GM19395 (cell line): ENCODE measurements at regions not wholly inside any gene's neighbourhood (a gene's known extent, or its start where the extent isn't known, plus 50 kb on each side); places are given as distances from the start of the nearest gene placed in this dataset.
"Not testable (repeated sequence)": the region's sequence is repeated elsewhere in the genome, so short reads cannot be mapped to it uniquely, and the experiment has no call there.

ENCODE experiments used
- ATAC-seq: cut with Tn5 transposase; IDR thresholded peaks from one replicate; pipeline ENCODE4 v1.9.1; 2021; ENCODE audit warnings: mild to moderate bottlenecking, moderate library complexity; ENCODE audit not compliant: unreplicated experiment

DNA sequence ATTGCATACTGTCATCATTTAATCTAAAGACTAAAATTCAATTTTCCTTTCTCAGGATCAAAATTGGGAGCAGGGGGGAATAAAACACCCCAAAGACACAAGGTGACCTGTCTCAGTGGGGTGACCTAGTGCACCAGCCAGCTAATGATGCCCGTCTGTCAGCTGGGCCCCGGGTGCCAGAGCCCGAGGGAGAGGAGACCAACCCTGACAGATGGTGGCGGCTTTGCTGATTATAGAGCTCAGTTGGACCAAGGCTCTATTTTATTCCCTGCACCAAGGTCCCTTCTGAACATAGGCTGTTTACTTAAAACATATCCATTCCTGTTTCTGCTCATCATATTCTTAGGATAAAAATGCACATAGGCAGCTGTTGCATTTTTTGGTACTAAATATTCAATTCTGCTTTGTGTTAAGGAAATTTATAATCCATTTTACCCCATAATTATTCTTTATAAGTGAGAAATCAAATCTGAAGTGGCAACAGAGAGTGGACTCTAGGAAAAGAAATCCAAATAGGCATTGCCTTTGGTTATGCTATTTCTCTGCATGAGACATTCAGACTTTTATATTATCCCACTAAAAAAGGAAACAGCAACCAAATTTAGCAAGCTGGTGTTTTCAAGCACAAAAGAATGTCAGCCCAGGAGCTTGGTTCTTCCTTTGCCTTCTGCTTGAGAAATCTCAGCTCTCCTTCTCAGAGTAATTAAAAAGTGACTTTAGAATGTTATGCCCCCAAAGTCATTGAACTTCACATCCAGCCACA lies 96.8 kb upstream of the IFNG-AS1 start:
- no peak for ATAC-seq

DNA sequence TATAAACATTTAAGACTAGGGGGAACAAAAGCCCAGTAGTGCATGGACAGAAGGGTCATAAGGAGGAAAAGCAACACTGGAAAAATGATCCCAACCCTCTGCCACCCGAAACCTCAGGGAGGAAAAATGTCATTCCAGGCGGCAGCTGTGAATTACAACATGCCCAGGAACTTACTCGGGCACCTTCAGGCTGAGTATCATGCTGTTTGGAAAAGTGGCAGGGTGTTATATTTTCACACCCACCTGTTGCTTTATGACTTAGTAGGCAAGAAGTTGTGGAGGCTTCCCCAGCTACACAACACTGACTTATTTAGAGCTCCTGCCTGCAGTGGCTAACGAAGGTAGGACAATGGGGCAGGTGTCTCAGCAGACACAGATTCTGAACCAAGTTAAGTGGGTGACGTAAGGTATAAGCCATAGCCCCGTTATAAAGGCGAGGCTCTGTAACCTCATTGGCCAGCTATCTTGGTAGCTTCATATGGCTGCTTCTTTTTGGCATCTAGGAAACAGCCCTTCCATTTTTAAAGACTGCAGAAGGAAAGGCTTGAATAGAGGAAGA lies 96.1 kb upstream of the IFNG-AS1 start:
- no peak for ATAC-seq

DNA sequence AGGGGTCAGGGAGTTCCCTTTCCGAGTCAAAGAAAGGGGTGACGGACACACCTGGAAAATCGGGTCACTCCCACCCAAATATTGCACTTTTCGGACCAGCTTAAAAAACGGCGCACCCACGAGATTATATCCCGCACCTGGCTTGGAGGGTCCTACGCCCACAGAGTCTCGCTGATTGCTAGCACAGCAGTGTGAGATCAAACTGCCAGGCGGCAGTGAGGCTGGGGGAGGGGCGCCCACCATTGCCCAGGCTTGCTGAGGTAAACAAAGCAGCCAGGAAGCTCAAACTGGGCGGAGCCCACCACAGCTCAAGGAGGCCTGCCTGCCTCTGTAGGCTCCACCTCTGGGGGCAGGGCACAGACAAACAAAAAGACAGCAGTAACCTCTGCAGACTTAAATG lies 88.8 kb upstream of the IFNG-AS1 start:
- not testable (repeated sequence) for ATAC-seq

DNA sequence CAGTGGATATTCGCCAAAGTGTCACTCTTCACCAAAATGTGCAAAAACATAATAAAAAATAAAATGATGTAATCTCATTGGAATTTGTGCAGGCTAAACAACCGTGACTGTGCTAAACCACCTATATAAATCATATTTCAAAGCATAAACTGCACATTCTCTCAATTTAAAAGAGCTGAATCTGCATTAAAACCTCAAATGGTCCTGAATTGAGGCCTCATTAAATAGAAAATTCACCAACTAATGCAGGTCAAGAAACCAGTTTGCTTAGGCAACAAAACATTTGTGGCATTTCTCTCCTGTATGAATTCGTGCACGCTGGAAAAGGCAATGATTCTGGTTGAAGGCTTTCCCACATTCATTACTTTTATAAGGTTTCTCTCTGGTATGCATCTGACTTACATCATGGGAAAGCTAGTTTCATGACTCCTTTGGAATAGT lies 80.1 kb upstream of the IFNG-AS1 start:
- ATAC-seq = no peak

- ATAC-seq = no peak
Measured at GRCh38 chr12:67909681-67910080, 79.6 kb upstream of the IFNG-AS1 start.

GRCh38 chr12:67910360-67911274 lies 78.6 kb upstream of the IFNG-AS1 start:
- ATAC-seq = no peak

DNA sequence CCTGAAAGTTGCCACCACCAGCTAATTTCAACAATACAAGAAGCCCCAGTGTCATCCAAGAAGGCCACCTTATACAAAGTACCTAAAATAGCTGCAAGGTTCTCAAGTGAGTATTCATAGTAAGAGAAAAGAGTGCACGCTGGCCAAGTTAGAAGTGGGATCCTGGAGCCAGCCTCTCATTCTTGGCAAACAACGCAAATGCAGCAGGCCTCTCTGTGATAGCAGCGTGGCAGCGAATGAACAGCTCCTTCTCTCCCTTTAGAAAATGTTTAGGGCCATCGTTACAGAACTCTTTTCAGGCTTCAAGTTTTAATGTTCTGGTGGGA lies 78.0 kb upstream of the IFNG-AS1 start:
- no peak for ATAC-seq

DNA sequence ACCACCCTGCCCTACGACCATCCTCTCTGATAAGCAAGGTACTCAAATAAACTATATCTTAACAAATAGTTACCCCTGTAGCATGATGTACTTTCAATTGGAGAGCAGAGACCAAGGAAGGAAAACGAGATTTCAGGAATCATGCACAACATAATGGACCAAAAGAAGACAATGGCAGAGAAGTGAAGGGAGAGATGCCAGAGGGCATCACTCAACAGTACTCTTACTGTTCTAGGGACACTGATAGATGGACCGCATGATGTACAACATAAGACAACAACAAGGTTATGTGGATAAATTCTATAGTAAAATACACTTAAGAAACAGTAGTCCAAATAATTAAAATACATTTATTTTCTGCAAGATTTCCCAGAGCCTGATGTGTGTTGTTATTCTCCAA lies 77.5 kb upstream of the IFNG-AS1 start:
- no peak for ATAC-seq

DNA sequence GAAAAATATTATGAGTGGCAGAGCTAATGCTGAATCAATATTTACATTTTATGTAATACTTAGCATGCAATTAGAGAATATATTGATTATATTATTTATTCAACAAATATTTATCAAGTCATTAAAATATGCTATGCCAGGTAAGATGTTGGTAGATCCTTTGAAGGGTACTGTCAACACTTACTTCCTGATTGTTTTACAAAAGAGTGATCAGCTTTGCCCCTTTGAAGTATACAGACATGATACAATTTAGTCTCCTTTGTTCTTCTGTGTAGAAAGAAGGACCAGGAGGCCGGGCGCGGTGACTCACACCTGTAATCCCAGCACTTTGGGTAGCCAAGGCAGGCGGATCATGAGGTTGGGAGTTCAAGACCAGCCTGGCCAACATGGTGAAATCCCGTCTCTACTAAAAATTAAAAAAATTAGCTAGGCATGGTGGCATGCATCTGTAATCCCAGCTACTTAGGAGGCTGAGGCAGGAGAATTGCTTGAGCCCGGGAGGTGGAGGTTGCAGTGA lies 73.9 kb upstream of the IFNG-AS1 start:
- no peak for ATAC-seq

- no peak for ATAC-seq
Measured at GRCh38 chr12:67916266-67916970, 72.8 kb upstream of the IFNG-AS1 start.

- ATAC-seq = no peak
Measured at GRCh38 chr12:67917811-67918210, 71.4 kb upstream of the IFNG-AS1 start.

GRCh38 chr12:67918441-67918840 lies 70.8 kb upstream of the IFNG-AS1 start:
- ATAC-seq = no peak

- ATAC-seq = no peak
Measured at GRCh38 chr12:67919406-67919805, 69.8 kb upstream of the IFNG-AS1 start.

DNA sequence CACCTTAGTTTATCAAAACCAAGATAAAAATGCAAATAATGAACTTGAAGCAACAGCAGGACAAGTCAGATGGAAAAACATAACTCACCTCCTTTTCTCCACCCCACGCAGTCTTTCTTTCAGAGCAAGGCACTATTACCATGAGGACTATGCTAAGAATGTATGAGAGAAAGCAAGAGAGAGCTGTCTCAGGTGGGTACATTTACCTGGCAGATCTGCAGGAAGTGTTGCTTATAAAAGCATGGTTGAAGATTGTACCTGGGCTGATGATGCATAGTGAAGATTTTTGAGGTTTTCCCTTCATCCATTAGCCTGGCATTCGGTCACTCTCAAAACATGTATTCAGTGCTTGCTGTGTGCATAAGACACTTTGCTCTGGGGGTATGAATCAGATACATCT lies 68.8 kb upstream of the IFNG-AS1 start:
- no peak for ATAC-seq

DNA sequence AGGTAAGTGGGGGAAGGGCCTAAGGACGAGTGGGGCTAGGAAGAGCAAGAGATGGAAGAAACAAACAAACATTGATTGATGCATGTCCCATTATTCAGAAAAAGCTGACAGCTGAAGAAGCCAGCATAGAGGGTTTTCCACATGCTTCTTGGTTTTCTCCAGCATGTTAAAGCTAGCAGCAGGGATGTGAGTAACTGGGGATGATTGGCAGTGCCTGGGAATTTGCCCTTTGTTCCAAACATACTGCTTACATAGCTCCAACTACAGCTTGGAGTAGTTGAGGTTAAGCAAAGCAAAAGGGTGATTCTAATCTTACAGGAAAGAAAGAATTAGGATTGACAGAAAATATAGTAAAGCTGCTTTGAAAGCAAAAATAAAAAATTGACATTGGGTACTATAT lies 68.0 kb upstream of the IFNG-AS1 start:
- no peak for ATAC-seq

DNA sequence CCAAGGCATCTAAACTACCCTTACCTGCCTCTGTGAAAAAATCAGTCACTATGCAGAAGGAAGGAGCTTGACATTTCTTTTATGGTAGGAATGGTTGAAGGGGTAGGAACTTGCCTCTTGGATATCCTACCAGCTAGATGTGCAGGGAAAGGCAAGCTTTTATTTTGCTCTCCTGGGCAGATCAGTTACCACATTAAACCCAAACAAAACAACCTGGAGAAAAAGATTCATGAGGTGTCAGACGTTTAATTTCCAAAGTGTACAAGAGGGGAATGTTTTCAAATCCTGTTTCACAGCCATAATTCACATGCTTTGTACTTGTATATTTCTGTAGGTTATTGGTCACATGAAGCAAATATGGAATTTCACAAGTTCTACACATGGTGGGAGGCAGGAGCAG lies 67.0 kb upstream of the IFNG-AS1 start:
- no peak for ATAC-seq

DNA sequence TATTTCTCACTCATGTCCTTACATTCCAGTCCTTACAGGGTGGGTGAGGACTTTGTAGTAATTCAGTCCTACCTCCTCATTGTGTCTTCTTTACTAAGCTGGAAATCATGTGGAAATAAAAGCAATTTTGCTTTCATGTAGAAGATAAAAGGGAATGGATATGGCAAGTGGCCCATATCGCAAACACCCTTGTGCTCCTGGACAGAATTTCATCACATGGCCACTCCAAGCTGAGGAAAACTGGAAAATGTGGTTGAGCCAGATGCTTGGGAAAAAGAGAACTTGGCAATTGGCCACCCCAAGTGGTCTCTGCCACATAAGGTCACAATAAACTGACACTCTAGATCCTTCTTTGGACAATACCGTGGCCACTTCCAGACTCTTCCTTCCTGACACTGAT lies 64.2 kb upstream of the IFNG-AS1 start:
- ATAC-seq = no peak

GRCh38 chr12:67925552-67925951 lies 63.7 kb upstream of the IFNG-AS1 start:
- ATAC-seq = no peak

DNA sequence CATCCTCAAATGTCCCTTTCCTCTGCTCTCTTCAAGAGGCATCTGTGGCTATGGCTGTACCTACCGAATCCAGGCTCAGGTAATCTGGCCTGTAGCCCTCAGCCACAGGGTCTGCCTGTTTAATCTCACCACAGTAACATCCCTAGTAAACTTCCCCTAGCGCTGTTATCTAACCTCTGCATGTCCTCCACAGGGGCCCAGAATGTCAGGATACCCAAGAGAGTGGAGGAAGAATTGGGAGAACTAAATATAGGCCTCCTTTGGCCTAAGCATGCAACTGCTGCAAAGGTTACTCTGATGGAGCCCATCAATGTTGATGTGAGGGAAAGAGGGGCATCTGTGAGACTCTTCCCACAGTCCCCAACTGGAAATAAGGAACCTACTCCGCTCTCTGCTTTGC lies 63.2 kb upstream of the IFNG-AS1 start:
- ATAC-seq = no peak

GRCh38 chr12:67927324-67927723 lies 61.9 kb upstream of the IFNG-AS1 start:
- no peak for ATAC-seq

GRCh38 chr12:67927815-67928214 lies 61.4 kb upstream of the IFNG-AS1 start:
- ATAC-seq = no peak
